Fibroblast of the conjunctiva (primary cell): ENCODE measurements at regions not wholly inside any gene's neighbourhood (a gene's known extent, or its start where the extent isn't known, plus 50 kb on each side); places are given as distances from the start of the nearest gene placed in this dataset.
A peak's percentile ranks its signal among the peaks of the same experiment; 100 is the strongest.

Experiments
- DNase-seq: peaks from one replicate; pipeline ENCODE4 v3.0.0-alpha.2; 2010; ENCODE audit warnings: low read depth

DNA sequence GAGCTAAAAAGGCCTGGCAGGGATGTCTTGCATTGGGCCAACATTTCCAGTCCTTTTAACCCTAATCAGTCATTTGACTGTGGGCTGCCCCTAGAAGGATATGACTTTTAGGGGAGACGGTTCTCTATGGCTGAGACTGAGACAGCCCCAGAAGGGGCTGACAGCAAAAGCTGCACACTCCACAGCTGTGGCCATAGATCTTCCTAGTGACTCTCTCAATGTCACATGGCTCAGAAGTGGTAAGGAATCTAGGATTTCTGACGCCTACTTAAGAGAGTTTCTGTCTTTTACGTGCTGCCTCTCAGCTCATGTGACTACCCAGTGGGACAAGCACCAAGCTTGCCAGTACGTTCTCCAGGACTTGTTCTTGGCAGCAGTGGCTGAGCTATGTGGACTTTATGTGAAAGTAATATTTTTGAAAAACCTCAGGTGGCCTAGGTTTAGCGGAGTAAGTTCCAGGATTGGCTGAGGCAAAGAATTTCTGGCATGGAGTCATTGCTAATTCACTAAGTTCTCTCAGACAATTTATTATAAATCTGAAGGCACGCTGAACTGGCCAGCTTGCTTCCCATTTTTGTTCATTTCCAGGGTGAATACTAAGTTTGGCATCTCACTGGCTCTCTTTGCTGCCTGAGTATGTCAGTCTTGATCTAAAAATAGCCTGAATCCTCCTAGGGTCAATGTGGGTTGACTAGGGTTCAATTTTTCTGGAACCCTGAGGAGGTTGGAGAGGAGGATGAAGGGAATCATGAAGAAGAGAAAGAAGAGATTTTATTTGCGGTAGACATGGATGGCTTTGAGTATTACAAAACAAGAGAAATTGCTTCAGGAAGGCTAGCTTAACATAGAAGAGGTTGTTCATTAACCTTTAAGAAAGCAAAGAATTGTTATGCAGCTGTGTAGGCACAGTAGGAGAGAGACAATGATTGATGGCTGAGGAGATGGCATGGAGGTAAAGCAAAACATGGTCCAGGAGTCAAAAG is 271.8 kb downstream of the AEBP2 start:
- DNase-seq = no peak

DNA sequence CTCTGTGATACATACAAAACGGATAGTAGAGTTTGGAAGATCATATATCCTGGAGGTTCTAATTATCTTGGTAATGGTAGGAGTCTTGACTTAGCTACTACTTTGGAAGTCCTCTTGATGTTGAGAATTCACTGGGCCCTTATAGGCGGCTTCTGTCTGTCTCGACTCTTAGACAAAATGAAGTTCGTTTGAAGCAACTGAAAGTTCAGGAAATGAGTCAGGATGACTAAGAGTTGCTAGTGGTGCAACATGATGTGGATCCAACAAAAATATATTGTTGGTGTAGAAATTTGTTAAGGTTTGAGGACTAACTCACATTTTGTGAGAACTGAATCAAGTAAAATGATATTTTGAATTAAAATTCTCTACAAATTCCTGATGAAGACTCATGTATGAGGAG is 272.7 kb downstream of the AEBP2 start:
- peak; percentile 53 for DNase-seq

DNA sequence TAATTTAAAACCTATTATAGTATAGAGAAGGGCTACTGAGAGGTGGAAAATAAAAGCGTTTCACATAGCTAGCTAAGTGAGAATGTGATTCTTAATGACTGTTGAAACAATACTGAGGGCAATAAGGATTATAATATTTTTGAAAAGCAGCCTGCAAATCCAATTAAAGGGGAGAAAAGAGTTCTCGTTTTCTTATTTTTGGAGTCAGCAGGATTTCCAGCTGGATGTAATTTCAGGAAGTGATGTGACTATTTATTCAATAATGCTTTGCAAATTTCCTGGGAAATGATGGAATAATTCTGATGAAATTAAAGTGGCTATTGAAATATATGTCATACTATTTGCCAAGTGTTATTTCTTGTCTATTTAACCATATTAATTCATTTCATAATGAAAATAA is 279.1 kb downstream of the AEBP2 start:
- DNase-seq = no peak

DNA sequence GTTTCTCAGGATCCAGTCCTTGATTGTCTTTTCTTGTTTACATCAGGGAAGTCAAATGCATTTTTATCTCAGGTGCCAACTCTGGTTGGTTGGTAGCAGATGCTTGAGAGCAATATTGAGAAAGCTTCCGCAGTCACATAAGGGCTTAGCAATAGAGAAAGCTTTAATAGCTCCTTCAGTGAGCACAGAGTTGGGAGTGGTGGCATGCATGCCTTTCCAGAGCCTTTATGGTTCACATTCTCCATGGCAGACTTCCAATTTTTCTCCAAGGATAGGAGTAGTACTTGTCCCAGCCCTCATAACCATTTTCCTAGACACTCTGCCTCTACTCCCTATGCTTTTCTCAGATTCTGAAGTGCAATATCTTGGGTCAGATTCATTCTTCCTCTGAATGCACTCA is 280.4 kb downstream of the AEBP2 start:
- no peak for DNase-seq

DNA sequence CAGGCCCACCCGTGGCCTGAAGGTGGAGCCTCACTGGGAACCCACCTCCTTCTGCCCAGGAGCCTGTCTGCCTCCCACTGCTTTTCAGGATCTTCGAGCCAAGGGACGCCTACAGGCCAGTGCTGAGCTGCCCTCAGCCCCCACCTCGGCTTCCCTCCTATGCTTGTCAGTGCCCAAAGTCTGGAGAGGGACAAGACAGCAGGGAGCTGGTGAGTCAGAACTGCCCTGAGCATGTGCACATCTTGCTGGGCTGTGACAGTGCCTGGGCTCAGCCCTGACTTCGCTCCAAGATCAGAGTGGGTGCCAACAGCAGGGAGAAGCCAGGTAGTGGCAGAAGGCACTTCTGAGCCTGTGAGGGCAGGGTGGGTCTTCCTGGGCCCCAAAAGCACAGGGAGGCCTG is 286.8 kb downstream of the AEBP2 start:
- no peak for DNase-seq

DNA sequence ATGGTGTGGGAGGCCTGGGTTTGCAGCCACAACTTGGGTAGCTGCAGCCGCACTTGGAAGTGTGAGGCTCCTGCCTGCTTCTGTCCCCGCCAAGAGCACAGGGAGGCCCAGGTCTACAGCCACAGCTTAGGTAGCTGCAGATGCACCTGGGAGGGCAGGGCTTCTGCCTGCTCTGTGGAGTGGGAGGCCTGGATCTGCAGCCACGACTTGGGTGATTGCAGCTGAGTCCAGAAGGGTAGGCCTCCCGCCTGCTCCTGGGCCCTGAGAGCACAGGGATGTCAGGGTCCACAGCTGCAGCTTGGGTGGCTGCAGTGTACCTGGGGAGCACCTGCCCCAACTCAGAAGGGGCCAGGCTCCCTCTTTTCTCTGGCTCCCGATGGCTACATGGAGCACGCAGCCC is 287.3 kb downstream of the AEBP2 start:
- DNase-seq = no peak

DNA sequence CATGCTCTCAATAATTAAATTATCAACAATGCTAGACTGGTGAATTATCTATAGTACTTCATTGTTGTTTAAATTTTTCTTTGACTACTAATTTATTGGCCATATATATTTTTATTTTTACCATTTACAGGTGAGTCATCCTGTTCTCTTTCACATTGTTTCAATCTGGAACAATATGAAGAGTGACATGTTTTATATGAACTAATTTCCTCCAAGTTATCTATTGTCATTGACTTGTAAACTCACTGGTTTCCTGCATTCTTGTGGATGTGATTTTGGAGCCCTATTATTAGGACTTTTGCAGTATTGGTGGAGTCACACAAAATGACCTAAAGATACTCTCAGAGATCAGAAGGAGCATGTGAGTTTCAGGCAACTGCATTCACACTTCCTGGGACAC is 297.7 kb downstream of the AEBP2 start:
- no peak for DNase-seq

DNA sequence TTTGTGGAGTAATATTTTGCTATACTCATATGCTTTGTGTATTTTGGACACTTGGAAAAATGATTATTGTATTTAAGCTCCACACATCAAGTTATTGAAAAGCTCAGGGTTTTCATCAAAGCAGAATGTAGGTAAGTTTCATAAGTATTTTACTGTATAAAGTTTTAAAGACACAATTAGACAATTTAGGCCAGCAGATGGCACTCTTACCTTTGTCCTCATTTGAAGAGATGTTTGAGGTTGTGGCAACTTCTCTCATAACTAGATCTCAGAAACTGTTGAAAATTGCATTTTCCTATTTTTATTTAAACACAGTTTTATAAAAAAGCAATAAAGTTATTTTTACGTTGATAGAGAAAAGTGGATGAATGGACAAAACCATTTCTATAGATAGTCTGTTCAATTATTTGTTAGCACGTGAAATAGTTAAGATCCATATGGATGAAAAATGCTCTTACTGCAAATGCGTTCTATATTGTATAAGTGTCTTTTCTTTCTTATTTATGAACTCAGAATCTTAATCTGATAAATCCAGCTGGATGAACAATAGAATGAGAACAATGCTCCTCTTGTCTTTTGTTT is 300.0 kb downstream of the AEBP2 start:
- peak; percentile 53 for DNase-seq

DNA sequence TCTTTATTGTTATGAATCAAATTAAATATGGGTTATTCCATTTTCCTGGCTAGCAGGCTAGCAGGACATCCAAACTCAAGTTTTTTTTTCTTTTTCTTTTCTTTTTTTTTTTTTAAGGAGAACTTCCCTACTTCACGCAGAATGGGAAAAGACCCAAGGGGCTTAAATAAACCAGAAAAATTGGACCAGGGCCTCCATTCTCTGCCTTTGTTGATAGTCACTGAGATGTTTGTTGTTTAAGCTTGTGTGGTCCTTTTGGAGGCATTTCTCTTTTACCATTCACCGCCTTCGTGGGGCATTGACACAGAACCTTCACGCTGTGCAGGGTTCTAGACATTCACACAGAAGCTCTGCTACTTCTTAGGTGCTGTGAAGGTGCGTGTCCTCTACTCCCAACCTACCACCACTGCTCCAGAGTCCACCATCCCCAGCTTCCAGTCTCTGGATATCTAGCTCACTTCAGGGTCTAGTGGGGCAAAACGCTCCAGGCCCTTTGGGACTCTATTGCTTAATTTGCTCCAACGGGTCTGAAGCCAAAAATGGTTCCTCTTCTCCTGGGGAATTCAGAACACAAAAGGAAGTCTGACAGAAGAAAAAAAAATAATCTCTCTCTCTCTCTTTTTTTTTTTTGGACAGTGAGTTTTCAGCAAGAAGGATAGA is 301.3 kb downstream of the AEBP2 start:
- DNase-seq = no peak

DNA sequence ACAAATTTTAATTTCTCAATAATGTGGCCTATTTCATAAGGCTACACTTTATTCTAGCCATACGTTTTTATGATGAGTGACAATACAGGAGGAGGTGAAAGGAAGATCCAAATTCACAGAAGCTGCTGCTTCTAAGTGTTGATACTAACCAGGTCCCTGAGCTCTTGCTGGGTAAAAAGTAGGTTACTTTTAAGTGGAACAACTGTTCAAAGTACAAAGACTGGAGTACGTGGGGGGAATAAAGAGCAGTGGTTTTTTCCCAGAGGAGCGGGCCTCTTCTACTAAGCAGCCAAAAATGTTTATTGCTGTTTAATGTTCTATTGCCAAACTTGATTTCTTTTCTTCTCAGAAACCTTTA is 301.8 kb downstream of the AEBP2 start:
- no peak for DNase-seq

DNA sequence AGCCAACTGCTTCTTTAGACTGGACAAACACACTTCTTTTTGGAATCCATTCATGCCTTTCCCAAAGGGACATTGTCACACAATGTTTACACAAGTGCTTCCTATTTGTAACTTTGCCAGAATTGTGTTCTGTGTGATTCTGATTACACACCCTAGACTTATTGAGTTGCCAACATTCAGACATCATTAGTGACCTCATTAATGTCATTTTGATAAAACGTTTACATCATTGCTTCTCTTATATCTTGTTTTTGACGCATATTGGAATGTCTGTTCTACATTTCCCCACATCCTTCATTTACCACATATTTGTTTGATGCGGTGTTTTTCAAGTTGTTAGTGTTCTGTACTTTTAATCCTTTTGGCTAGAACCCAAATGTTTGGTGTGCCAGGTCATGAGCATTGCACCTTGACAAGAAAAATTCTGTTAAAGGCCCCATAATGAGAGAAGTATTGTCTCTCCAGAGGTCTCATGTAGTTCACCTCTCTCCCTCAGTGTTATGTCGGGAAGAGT is 305.5 kb downstream of the AEBP2 start:
- DNase-seq = no peak

DNA sequence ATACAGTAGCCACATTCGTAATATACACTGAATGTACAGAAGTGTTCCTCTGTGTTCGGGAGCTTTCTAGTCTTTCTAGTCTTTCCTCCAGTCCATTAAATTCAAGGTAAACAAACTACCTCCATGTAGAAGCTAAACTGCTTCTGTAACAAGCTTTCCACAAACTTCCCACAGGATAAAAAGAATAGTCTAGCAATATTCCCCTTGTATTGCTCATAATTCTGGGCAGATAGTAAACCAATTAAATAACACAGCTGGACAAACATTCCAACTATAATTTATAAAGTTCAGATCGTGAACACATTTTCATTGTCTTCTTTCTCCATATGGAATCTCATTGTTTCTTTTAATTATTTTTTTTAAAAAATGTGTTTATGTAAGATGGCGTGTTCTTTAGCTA is 307.2 kb downstream of the AEBP2 start:
- DNase-seq = no peak

DNA sequence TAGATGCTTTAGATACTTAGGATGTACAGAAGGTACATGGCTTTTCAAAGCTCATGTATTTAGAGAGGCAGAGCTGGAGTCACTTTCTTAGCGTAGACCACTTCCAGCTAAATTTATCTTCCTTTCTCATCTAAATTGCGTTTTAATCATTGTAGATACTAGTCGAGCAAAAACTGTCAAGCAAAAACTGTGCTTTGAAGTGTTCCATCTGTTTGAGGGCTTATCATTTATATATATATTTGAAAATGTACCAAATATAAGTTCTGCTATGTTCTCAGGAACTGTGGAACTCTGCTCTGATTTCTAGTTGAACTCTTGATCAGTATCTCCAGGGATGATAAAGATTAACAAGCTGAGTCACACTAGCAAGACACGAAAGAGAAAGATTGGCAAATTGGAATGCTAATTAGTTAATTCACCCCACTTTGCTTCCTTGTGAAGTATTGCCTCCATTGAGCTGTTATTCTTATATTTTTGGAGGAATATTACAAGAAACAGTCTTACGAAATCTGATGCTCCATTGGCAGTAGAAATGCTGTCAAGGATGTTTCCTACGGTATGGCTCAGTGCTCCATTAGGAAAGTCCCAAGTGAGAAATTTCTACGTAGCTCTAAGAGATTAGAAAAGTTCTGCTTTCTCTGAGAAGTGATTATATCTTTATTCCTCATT is 310.7 kb downstream of the AEBP2 start:
- DNase-seq = no peak

DNA sequence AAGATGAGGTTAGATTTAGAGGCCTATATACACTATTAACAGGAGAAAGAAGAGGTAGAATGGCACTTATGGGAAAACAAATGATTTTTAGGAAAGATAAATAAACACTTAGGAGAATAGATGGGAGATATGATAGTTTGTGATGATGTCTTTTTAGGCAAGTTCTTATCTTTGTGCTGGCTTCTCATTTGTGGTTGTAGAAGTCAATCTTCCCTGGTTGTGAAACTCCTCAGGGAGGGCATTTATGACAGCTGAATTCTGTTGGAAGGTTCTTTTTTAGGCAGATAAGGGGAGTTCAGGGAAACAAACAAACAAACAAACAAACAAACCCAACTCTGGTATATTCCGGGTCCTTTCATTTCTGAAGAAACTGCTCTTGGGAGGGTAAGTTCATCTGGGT is 311.8 kb downstream of the AEBP2 start:
- no peak for DNase-seq

DNA sequence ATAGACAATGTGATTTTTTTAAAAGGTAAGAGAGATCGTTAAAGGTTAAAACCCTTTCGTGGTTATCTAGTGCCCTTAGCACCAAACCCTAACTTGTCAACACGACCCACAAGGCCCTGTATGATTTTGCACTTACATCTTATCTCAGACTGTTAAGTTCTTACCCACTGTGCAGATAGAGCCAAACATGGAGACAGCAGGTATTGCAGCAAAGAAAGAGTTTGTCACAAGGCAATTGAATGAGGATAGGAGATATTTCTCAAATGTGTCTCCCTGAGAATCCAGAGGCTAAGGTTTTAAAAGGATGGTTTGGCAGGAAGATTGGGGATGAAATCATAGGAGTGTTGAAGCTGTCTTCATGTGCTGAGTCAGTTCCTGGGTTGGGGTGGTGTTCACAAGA is 313.4 kb downstream of the AEBP2 start:
- DNase-seq = no peak

DNA sequence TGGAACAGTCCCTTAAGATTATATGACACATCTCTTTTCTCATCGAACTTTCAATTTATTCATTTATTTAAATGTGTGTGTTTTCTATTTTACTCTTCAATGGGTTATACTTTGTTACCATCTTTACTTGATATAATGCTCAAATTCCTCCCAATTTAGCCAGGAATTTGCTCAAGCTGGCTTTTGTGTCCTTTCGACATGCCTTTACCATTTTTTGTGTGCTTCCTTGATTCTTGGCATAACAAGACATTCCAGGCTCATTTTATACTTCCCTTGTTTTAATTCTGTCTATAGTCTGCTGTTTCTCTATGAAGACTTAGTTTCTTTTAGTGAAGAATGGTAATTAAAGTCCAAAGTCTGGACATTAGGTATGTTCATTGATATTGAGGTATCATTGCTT is 315.8 kb downstream of the AEBP2 start:
- no peak for DNase-seq

DNA sequence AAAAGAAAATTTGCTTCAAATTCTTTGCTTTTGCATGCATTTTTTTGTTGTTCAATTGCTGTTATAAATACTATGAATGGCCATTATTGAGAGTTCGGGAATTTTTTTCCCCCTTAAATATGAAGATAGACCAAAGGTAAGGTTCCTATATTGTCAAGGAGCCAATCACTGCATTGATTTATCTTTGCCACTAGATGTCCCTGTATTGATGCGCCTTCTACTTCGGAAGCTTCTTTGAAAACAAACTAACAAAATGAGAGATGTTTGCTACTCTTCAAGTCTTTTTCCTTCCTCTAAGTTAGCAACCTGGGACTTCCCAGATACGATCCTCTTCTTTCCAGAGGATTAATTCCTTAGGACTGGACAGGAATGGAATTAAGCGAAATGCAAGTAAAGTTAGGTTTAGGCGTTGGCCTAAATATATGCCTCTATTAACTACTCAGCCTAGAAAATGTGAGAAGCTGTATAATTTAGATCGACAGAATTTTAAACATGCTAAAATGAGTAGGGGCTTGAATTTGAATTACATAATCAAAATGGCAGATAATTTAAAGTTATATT is 318.1 kb downstream of the AEBP2 start:
- DNase-seq = no peak

DNA sequence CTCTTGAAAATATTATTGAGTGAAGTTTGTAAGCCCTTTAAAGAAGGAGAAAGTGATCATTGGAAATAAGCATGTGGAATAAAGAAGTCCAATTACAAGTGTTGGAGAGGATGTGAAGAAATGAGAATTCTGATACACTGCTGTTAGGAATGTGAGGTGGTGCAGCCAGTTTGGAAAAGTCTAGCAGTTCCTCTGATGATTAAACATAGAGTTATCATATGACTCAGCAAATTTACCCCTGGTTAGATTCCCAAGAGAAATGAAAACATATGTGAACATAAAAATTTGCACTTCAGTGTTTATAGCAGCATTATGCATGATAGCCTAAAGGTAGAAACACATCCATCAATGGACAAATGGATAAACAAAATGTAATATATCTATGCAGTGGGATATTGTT is 319.9 kb downstream of the AEBP2 start:
- DNase-seq = peak; percentile 24

DNA sequence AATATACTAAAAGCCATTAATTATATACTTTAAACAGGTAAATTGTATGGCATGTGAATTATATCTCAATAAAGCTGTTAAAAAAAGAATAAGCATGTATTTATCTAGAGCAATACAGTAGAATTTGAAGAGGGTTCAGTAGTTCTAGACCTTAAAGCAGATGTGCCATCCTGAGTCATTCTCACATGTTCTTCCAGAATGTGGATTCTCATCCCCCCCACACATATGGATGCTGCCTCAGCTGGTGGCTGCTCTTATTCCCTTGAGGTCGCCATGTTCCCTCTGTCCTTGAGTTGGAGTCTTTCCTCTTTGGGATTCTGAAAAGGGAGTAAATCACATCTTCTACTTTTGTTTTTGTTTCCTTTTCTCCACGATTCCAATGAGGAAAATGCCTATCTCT is 321.3 kb downstream of the AEBP2 start:
- no peak for DNase-seq

DNA sequence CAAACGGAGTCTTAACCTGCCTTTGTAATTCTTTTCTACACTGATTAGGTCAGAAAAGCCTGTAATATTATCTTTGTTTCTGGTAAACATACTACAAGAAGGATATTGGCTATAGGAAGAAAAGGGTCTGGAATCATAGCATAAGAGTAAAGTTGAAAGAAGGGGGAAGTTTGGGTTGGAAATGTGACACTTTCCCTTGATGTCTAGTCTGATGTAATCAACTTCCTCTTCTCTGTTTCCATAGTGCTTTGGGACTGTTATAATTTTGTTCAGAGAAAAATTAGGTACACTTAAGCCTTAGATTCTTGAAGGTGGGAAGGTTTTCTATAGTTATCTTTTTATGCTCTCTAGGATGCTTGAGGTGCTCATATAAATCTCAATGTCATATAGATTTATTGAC is 322.2 kb downstream of the AEBP2 start:
- DNase-seq = no peak

DNA sequence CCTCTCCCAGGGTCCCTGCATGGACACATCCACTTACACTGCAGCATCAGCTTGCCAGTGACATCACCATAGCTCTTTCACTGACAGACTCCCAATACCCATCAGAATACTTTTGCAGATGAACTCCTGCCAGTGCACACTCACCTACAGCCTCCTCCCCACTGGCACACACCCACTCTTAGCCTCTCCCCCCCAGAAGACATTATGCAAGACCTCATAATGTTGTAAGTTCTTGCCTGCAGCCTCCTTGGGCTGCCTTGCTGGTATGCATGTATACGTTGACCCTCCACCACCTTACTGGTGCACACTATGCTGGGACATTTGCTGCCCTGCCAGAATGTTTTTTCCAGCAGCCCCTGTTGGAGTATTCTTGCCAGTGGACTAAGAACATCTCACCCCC is 324.2 kb downstream of the AEBP2 start:
- no peak for DNase-seq

DNA sequence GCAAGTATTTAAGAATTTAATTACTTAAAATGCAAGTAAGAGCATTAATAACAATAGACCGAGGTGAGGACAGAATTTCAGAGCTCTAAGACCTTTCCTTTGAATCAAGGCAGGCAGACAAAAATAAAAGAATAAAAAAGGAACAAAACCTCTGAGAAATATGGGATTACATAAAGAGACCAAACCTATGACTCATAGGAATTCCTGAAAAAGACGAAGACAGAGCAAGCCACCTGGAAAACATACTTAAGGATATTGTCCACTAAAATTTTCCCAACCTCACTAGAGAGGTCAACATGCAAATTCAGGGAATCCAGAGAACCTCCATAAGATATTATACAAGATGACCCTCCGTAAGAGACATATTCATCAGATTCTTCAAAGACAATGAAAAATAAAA is 325.1 kb downstream of the AEBP2 start:
- DNase-seq = no peak
